HG02870 (cell line): ENCODE measurements at regions not wholly inside any gene's neighbourhood (a gene's known extent, or its start where the extent isn't known, plus 50 kb on each side); places are given as distances from the start of the nearest gene placed in this dataset.

Source experiments
- ATAC-seq: cut with Tn5 transposase; IDR thresholded peaks from one replicate; pipeline ENCODE4 v1.9.1; 2021; ENCODE audit warnings: mild to moderate bottlenecking, moderate library complexity; ENCODE audit not compliant: unreplicated experiment

DNA sequence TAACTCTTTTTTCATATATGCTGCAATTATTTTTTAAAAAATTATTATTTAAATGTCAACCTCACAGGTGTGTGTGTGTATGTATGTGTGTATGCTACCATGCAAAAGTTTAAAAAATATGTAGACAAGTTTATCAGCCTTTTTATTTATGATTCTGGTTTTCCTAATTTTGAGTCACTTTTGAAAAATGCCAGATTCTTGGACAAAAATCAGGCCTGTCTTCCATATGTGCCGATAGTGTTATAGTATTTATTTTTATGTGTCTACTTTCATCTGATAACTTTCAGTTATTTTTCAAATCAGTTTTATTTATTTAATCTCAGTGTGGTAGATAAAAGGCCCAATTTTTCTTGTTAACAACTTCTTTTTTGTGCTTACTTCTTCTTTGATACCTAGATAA lies 176.2 kb downstream of the RDH14 start:
- ATAC-seq, result no peak

DNA sequence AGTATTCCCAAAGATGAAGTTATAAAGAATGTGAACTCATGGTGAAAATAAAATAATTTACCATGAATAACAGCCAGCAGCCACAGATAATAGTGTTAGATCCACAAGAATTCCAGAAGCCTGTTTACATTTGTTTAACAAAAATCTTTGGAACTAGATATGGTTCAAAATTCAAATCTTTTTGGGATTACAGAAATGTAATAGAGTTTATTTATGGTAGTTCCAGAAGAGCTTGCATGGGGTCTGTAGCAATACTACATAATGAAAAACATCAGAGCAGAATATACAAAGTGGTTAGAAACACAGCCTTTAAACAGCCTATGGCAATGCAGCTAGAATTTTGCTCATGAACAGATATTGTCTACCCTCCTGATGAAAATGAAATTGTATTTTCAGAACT lies 179.1 kb downstream of the RDH14 start:
- ATAC-seq, result no peak

DNA sequence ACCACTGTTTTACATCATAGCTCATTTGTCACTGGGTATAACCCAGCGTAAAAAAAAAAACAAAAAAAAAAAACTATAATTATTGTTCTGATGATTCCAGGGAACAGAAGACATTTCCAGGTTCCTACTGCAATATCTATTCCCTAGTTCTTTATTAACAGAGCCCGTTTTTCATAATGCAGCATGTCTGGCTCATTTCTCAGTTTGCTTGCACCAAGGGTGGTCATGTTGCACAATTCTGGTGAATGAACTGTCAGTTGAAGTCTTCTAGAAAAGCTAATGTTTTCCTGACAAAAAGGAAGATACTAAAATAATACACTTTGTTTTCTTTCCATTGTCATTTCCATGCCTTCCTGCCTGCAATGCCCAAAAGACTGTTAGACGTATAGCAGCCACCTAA lies 180.1 kb downstream of the RDH14 start:
- ATAC-seq, result no peak

DNA sequence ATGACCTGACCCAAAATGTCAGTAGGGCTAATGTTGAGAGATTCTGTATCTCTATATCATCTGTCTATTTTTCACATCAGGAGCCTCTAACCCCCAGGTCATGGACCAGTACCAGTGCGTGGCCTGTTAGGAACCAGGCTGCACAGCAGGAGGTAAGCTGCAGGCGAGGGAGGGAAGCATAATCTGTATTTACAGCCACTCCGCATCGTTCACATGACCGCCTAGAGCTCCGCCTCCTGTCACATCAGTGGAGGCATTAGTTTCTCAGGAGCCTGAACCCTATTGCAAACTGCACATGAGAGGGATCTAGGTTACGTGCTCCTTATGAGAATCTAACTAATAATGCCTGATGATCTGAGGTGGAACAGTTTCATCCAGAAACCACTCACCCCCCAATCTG lies 180.6 kb downstream of the RDH14 start:
- ATAC-seq, result no peak

DNA sequence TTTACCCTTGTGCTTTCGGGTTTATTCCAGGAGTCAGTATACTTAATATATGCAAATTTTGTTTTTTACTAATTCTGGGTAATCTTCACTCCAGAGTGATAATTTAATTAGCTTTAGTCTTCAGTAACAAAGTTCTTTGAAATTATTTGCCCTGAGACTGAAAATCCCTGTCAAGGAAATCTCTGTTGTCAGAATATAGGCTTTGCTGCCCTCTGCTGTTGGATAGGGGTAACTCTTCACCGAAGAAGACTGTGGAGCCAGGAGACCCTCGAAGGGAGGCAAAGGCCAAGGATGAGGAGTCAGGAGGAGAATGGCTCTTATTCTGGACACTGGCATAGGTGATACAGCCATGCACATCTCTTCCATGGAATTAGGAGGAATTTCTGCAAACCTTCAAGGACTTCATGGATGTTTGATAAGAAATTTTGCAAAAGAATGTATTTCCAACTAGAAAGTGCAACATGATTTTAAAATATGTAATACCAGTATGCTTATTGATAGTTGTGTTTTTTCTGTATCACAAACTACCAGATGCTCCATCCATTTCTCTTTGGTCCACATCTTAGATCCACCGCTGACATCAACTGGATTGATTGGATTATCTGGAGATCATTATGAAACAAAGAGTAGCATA lies 182.3 kb downstream of the RDH14 start:
- ATAC-seq, result peak; percentile 92

DNA sequence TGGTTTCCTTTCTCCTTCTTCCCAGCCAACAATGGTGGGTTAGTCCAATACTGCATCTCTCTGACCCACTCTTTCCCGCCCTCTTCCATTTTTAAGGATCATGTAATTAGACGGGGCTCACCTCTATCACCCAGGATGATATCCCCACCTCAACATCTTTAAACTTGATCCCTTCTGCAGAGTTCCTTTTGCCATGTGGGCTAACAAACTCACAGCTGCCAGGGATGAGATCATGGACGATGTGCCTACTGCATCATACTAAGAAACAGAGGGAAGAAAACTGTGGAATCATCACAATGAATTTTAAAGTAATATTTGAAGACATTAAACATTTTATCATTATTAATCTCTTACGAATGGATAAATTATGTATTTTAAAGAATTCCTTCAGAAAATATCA lies 183.5 kb downstream of the RDH14 start:
- ATAC-seq, result no peak

DNA sequence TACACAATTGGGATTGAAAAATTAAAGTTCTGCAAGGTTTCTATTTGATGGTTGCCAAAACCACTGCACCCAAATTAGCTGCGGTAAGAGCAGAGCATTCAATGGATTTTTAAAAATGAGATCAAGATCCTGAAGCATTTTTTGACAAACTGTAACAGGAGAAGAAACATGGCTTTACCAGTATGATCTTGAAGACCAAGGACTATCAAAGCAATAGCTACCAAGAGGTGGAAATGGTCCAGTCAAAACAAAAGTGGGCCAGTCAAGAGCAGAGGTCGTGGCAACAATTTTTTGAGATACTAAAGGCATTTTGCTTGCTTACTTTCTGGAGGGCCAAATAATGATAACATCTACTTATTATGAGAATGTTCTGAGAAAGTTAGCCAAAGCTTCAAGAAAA lies 186.8 kb downstream of the RDH14 start:
- no peak for ATAC-seq

DNA sequence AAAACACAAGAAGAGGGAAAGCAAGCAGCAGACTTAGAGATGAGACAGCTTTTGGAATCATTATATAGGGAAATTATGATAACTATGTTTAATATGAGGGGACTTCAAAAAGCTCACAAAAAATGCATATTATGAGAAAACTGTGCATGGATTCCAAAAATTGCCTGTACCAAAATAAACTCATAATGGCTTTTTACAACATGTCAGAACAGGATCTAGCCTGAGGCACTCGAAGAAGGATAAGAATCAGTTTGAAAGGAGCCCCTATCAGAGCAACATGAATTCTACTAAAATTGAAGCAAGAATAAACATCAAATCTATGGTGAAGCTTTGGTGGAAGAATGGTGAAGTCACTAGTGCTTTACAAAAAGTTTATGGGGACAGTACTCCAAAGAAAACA lies 187.4 kb downstream of the RDH14 start:
- ATAC-seq, result no peak

DNA sequence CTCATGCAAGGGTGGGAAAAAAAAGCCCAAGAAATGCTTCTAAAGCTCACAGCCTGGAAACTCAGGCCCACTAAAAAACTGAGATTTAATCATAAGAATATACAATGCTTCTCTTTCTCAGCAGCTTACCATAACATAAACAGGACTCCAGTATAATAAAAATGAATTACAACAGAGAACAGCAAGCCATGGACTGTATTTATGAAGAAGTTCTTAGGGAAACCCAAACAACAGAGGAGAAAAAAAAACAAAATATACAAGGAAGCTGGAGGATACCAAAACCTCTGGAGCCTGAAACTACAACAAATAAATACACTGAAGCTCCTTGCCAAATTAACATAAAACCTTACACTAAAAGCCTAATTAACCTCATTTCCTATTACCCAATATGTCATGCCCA lies 187.8 kb downstream of the RDH14 start:
- no peak for ATAC-seq

DNA sequence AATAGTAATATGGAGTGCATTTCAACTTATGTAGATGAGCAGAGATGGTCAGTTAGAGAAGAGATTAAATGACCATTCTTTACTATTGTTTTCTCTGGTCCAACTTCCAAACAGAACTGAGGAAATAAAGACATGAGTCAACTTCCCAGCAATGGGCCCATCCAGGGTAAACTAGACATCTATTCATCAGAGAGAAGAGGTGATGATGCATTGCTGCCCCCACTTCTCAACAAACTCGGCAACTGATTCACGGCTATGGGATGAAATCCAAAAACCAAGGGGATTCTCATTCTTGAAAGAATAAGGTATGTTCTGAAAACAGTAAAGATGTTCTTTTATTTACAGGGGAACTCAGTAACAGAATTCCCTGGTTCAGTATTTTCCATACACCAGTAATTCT lies 190.7 kb downstream of the RDH14 start:
- no peak for ATAC-seq

DNA sequence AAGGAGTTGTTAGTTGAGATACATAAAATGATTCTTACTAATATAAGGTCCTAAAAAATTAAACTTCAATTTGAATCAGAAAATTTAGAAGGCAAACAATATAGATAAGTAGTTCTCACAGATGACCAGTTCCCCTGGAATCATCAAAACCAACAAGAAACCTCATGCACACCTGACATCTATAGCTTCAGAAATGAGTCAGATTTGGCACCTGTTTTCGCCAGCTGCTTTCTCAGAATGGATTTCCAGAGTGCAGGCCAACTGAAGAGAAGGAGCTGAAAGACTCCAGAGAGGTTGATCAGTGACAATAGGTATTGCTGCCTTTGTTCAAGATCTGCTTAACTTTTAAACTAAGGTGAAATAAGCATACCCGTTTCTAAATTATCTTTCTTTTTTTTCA lies 192.4 kb downstream of the RDH14 start:
- no peak for ATAC-seq

DNA sequence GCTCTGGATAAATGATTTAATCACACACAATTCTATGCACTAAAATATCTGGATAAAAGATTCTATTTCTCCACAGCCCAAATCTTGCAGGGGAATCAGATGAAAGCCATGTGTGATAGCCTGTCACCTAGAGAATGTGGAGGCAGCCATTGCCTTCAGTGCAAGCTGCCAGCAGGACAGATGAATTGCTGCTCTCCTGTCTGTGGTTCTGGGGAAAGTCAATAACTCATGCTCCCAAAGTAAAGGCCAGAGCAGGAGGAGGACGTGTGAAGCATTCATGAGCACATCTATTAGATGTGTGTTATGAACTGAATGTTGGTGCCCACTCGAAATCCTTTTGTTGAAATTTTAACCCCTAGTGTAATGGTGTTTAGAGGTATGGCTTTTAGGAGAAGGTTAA lies 195.1 kb downstream of the RDH14 start:
- no peak for ATAC-seq

DNA sequence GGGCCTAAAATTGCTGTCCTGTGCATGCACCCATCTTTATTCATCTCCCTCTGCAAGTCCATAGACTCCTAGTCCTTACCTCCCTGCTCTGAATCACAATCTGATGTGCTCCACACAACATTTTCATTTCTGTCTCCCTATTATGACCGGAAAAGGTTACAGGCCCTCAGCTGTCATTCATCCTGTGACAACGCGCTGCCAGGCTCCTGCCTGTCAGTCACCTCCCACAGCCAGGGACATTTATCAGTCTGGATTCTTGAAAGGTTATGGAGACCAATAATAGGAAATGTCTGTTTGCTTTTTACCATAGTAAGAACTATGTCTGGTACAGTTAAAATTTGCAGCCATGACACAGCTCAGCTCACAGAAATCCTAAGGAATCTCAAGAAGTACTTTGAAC lies 197.1 kb downstream of the RDH14 start:
- ATAC-seq, result no peak

DNA sequence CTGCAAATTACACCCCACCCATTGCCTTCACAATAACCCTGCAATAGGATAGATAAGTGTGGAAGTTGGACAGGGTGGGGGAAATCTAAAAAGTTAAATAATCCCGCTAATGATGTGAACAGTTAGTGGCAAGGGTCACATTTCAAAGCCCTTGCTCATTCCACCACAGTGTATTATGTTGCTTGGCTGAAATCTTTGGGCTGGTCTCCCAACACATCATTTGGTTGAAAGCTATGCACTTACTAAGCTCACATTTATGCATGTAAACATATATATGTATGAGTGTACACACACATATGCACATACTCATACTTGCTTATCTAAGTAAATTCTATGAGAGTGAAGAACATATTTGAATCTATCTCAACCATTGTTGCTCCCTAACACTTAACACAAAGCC lies 197.8 kb downstream of the RDH14 start:
- ATAC-seq, result no peak

DNA sequence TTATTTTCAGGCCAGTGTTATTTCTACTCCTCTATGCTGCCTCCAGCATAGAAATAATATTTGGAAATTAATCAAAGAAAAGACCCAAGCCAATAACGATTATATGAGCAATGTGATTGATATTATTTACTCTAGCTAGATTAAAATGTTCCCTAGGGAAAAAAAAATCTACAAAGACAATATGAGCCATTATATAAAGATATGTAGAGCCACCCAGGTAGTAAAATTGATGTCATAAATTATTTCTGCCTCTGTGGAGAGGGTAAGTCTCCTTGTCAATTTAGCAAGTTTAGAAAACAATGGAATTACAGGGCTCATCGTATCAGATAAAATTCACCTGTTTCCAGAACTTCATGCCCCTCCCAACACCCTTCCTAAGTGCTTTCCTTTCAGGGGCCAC lies 202.9 kb downstream of the RDH14 start:
- no peak for ATAC-seq

DNA sequence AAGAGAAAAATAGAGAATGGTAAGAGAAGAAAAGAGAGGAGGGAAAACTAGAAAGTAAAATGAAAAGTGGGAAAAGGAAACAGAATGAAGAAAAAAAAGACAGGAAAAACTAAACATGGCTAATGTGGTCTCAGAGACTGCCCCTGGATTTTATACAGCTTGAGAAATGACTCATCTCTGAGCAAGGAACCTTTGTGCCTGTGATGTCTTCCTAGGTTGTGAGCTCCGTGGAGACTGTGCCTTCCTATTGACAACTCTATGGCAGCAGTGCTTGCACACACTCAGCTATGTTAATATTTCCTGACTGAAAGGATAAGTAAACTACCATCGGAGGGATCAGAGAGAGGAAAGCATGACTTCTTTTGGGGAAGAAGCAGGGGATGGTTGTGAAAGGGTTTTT lies 203.8 kb downstream of the RDH14 start:
- ATAC-seq, result no peak

DNA sequence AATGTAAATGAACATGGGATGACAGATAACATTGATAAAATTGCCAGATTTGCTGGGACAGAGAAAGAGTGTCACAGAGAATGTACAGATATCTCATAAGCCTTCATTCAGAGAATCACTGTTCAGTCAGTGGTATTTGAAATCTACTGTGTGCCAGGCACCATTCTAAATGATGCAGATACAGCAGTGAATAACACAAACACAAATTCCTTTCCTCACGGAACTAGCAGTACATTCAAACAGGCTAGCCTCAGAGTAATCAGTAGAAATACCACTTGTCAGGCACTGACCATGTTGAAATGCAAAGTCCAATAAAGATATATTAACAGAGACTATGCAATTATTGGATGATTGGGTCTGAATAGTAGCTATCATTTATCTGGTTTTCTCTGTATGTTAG lies 211.0 kb downstream of the RDH14 start:
- no peak for ATAC-seq

DNA sequence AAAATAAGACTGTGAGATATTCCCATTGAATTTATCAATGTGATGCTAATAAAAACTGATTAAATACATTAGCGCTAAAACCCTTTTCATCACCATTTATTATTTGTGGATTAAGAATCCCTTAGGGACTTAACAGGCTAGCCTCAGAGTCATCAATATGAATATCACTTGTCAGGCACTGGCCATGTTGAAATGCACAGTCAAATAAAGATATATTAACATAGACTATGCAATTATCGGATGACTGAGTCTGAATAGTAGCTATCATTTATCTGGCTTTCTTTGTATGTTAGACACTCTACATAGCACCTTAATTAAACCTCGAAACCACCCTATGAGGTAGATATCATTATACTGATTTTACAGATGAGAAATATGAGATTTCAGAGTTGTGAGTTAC lies 213.6 kb downstream of the RDH14 start:
- ATAC-seq, result no peak

DNA sequence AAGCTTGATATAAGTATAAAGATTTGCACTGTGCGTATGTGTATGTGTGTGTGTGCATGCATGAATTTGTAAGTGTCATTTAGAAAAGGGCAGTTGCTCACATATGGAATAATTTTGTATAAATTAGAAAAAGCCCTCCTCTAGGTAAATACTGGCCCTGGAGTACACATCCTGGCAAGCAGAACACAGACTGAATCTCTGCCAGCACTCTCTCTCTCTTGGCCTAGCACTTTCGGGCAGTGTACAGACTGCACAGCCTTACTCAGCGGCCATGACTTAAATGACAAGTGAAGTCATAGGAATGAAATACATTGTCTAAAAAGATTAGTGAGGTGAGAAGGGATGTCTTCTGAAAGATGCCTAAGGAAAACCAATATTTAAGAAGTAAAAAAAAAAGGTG lies 214.1 kb downstream of the RDH14 start:
- no peak for ATAC-seq

DNA sequence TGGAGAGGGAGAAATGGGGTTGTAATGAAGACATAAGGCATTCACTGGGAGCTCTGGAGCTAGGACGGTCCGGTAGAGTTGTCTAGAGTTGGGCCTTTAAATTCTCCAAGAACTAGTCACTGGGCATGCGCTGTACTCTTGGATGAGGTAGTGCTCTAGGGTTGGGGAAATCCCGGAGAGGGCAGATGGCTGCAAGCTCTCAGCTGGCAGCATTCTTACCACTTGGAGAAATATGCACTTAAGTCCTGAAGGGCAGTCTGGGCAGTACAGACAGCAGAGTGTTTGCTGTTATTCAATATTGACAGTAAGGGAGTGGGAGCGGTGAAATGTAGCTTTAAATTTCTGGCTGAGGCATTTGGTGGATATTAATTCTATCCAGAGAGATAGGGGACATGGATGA lies 214.6 kb downstream of the RDH14 start:
- no peak for ATAC-seq

DNA sequence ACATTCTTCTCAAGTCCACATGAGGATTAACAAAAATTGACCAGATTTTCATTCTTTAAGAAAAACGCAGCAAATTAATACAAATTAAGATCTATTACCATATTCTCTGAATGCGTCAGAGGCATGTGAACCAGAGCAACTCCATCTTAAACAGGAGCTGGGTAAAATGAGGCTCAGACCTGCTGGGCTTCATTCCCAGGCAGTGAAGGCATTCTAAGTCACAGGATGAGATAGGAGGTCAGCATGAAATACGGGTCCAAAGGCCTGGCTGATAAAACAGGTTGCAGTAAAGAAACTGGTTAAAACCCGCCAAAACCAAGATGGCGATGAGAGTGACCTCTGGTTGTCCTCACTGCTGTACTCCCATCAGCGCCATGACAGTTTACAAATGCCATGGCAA lies 217.6 kb downstream of the RDH14 start:
- no peak for ATAC-seq

DNA sequence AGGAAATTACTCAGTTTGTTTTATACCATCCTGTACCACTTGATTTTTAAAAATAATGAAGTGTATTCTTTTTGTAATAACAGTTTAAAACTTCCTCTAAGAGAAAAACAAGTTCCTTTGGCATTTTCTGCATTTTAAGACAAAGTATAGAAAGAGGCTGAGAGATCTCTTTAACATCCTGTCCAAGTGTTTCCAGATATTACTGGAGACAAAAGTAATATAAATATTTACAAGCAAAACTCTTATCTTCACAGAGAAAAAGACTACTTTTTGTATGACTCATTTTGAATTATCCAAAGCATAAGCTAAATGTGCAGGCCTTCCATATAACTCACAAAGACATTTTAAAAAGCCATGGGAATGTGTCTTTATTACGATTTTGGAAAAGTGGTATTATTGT lies 221.1 kb downstream of the RDH14 start:
- no peak for ATAC-seq

DNA sequence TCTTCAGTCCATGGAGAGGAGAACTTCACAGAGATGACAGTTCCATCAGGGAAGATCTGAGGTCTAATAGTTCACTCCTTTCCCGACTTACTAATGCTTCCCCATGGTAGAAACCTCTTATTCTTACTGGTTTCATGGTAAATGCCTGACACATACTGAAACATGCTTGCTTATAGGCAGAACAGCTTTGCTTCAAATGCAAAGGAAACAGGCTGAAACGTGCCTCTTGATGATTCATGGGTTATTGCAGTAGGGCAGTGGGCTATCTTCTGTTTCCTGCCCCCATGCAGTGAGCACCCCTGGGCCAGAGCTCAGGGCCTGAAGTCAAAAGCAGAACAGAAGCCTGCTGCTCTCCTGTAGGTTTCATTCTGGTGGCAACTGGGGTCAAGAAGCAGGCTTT lies 223.5 kb downstream of the RDH14 start:
- ATAC-seq, result no peak

DNA sequence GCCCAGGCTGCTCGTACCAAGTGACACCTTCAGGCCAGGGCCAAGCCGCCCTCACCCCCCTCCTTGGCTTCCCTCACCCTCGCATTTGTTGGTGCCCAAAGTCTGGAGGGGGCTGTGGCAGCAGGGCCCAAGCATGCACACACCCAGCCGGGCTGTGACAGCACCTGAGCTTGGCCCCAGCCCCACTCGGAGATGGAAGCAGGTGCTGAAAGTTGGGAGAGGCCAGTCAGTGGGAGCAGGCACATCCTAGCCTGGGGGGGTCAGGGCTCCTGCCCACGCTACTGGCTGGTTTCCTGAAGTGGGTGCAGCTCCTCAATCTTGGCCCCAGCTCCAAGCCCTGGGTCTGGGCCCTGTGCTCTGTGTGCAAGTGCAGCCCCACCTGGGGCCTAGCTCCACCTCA lies 228.0 kb downstream of the RDH14 start:
- ATAC-seq, result no peak
